ENCODE measurements at regions not wholly inside any gene's neighbourhood (a gene's known extent, or its start where the extent isn't known, plus 50 kb on each side); places are given as distances from the start of the nearest gene placed in this dataset.

- no peak for TF ChIP-seq CTCF (conservative IDR thresholded peaks at IDR 0.05; ENCODE audit: low read depth, low read length)
- no peak for TF ChIP-seq EZH2phosphoT487 (IDR thresholded peaks at IDR 0.05; ENCODE audit: borderline replicate concordance, low read length)
Observed at GRCh38 chr7:69036301-69036700, 562.0 kb upstream of the AUTS2 start.
